PC-9 (cell line): ENCODE measurements at regions not wholly inside any gene's neighbourhood (a gene's known extent, or its start where the extent isn't known, plus 50 kb on each side); places are given as distances from the start of the nearest gene placed in this dataset.

Experiments used
- BruUV-seq: library from RNA; stranded (reverse); fragments of 400-500 nt; replicated peaks from 2 replicates; lab custom pipeline; 2021; lab: Mats Ljungman, UMichigan
- CTCF ChIA-PET: fragments of 300-600 bp; sonication (Branson Sonifier 250); formaldehyde crosslinking; loops from one replicate; lab custom pipeline; 2022; ENCODE audit warnings: antibody characterized with exemption; lab: Charles Lee
- POLR2A ChIA-PET: fragments of 300-600 bp; sonication (Branson Sonifier 250); formaldehyde crosslinking; loops from one replicate; lab custom pipeline; 2022; ENCODE audit warnings: antibody characterized with exemption; ENCODE audit not compliant: unreplicated experiment; lab: Charles Lee
- DNase-seq, 2 experiments: peaks; one replicate each; pipeline versions ENCODE4 v3.0.0 to v3.0.0-alpha.2; 2015 to 2022; ENCODE audit warnings: mixed read lengths in 1 of 2
- H2AFZ ChIP-seq: fragments of 200-600 bp; sonication (generic); 2 replicates; pipeline ENCODE4 v1.8.1; 2017; ENCODE audit warnings: antibody characterized with exemption
- H3F3A ChIP-seq: fragments of 200-600 bp; sonication (generic); 2 replicates; pipeline ENCODE4 v1.8.1; 2017; ENCODE audit warnings: antibody characterized with exemption, mild to moderate bottlenecking, low read depth; ENCODE audit not compliant: insufficient read depth
- H3K27ac ChIP-seq: fragments of 200-600 bp; sonication (generic); 2 replicates; pipeline ENCODE4 v1.6.1; 2016; ENCODE audit warnings: mixed run types
- H3K27me3 ChIP-seq: fragments of 200-600 bp; sonication (generic); 2 replicates; pipeline ENCODE4 v1.6.1; 2016; ENCODE audit warnings: low read depth, mixed run types; ENCODE audit not compliant: insufficient read depth
- H3K36me3 ChIP-seq: fragments of 200-600 bp; sonication (generic); 2 replicates; pipeline ENCODE4 v1.6.1; 2016; ENCODE audit warnings: low read depth, mixed run types
- H3K4me1 ChIP-seq: fragments of 200-600 bp; sonication (generic); replicated peaks from 2 replicates; pipeline ENCODE4 v1.6.1; 2016; ENCODE audit warnings: mixed run types; ENCODE audit not compliant: insufficient read depth
- H3K4me2 ChIP-seq: fragments of 200-600 bp; sonication (generic); 2 replicates; pipeline ENCODE4 v1.6.1; 2017; ENCODE audit warnings: mixed run types
- H3K4me3 ChIP-seq: fragments of 200-600 bp; sonication (generic); 2 replicates; pipeline ENCODE4 v1.6.1; 2016; ENCODE audit warnings: mixed run types
- H3K79me2 ChIP-seq: fragments of 200-600 bp; sonication (generic); 2 replicates; pipeline ENCODE4 v1.6.1; 2017; ENCODE audit warnings: low read depth, mixed run types
- H3K9me2 ChIP-seq: fragments of 200-600 bp; sonication (generic); 2 replicates; pipeline ENCODE4 v1.8.1; 2017; ENCODE audit warnings: mild to moderate bottlenecking; ENCODE audit not compliant: insufficient read depth
- H3K9me3 ChIP-seq: fragments of 200-600 bp; sonication (generic); 2 replicates; pipeline ENCODE4 v1.8.1; 2016; ENCODE audit warnings: low read depth; ENCODE audit not compliant: insufficient read depth
- H4K20me1 ChIP-seq: fragments of 200-600 bp; sonication (generic); 2 replicates; pipeline ENCODE4 v1.8.1; 2017; ENCODE audit not compliant: insufficient read depth
- CTCF ChIP-seq: fragments of 200-600 bp; sonication (generic); conservative IDR thresholded peaks from 2 replicates; pipeline ENCODE4 v1.6.1; 2017; ENCODE audit warnings: mixed run types, antibody characterized with exemption, mild to moderate bottlenecking, moderate library complexity
- EZH2 ChIP-seq: fragments of 200-600 bp; sonication (generic); IDR thresholded peaks from 2 replicates; pipeline ENCODE4 v1.8.0; 2017; ENCODE audit warnings: antibody characterized with exemption, low read depth
- intact Hi-C: fragments of 100-400 bp; cut with micrococcal nuclease; formaldehyde crosslinking; loops from one replicate; pipeline ENCODE4 v1.10.0; 2022; ENCODE audit not compliant: unreplicated experiment

- H4K20me1 ChIP-seq, result no peaks in the 10 kb centered on the region
- no peak overlapping the region for H3K27ac ChIP-seq
- no peaks in the 10 kb centered on the region for H3K79me2 ChIP-seq
- H3K9me3 ChIP-seq, result no peaks in the 10 kb centered on the region
- no peak for DNase-seq
- TF ChIP-seq CTCF (no peak), EZH2 (no peak)
- H2AFZ ChIP-seq, result no peak overlapping the region
- intact Hi-C loops, result no loop called here
- no peaks in the 10 kb centered on the region for H3K4me1 ChIP-seq
- ChIA-PET POLR2A (no interaction called here), CTCF (no interaction called here)
- no TSS peak for BruUV-seq
- no peak overlapping the region for H3K4me2 ChIP-seq
- H3K27me3 ChIP-seq, result no peaks in the 10 kb centered on the region
- no peaks in the 10 kb centered on the region for H3K9me2 ChIP-seq
- no peaks in the 10 kb centered on the region for H3K36me3 ChIP-seq
- H3F3A ChIP-seq, result no peaks in the 10 kb centered on the region
- no peak overlapping the region for H3K4me3 ChIP-seq
Measured at GRCh38 chr2:186909095-186909494, 60.1 kb upstream of the ZSWIM2 start.

GRCh38 chr2:186907897-186908296, 58.9 kb upstream of the ZSWIM2 start:
- no peak overlapping the region for H3K4me3 ChIP-seq
- H3K79me2 ChIP-seq, result no peaks in the 10 kb centered on the region
- no peaks in the 10 kb centered on the region for H3K9me2 ChIP-seq
- no peaks in the 10 kb centered on the region for H3K9me3 ChIP-seq
- intact Hi-C loops, result no loop called here
- H3K27ac ChIP-seq, result no peak overlapping the region
- CTCF ChIA-PET, result no interaction called here
- no peaks in the 10 kb centered on the region for H3F3A ChIP-seq
- H4K20me1 ChIP-seq, result no peaks in the 10 kb centered on the region
- DNase-seq, result no peak
- H3K36me3 ChIP-seq, result no peaks in the 10 kb centered on the region
- no TSS peak for BruUV-seq
- TF ChIP-seq EZH2 (no peak), CTCF (no peak)
- no peak overlapping the region for H3K4me2 ChIP-seq
- POLR2A ChIA-PET, result no interaction called here
- no peak overlapping the region for H2AFZ ChIP-seq
- no peaks in the 10 kb centered on the region for H3K4me1 ChIP-seq
- no peaks in the 10 kb centered on the region for H3K27me3 ChIP-seq

- Histone ChIP-seq H3K4me1 (no peaks in the 10 kb centered on the region), H3K36me3 (no peaks in the 10 kb centered on the region), H3K79me2 (no peaks in the 10 kb centered on the region), H4K20me1 (no peaks in the 10 kb centered on the region), H3K27ac (no peak overlapping the region), H3K4me3 (no peak overlapping the region), H3K27me3 (no peaks in the 10 kb centered on the region), H3K4me2 (no peak overlapping the region), H3K9me3 (no peaks in the 10 kb centered on the region), H3K9me2 (no peaks in the 10 kb centered on the region), H2AFZ (no peak overlapping the region), H3F3A (no peaks in the 10 kb centered on the region)
- no peak for TF ChIP-seq EZH2
- TF ChIP-seq CTCF, result peak; percentile 64
- no TSS peak for BruUV-seq
- POLR2A ChIA-PET, result no interaction called here
- CTCF ChIA-PET, result no interaction called here
- no peak for DNase-seq
- intact Hi-C loops, result loop anchor here (5.0 kb wide), 1 partner anchor 549 kb away; no protein-coding TSS in a partner anchor
Measured at GRCh38 chr2:186903216-186903615, 54.2 kb upstream of the ZSWIM2 start.
